Bone marrow (tissue), 2 donors: ENCODE measurements at regions not wholly inside any gene's neighbourhood (a gene's known extent, or its start where the extent isn't known, plus 50 kb on each side); places are given as distances from the start of the nearest gene placed in this dataset.

Experiments
- DNase-seq, 2 donors: peaks; one replicate each; lab custom pipeline; 2025; lab: John Stamatoyannopoulos, UW

- no peak for DNase-seq
These were observed 200.3 kb downstream of the TLE1 start for GRCh38 chr9:81489046-81489445.

GRCh38 chr9:81480828-81481604 lies 208.3 kb downstream of the TLE1 start:
- DNase-seq = no peak

GRCh38 chr9:81479573-81479972 lies 209.8 kb downstream of the TLE1 start:
- DNase-seq = no peak

- no peak for DNase-seq
These were observed 211.7 kb downstream of the TLE1 start for GRCh38 chr9:81477669-81478068.

- no peak for DNase-seq
These were observed 212.4 kb downstream of the TLE1 start for GRCh38 chr9:81476813-81477490.

GRCh38 chr9:81474792-81475191 lies 214.6 kb downstream of the TLE1 start:
- DNase-seq = no peak

- no peak for DNase-seq
These were observed 215.2 kb downstream of the TLE1 start for GRCh38 chr9:81474125-81474524.

GRCh38 chr9:81473708-81474107 lies 215.6 kb downstream of the TLE1 start:
- DNase-seq = no peak

- DNase-seq = no peak
These were observed 216.1 kb downstream of the TLE1 start for GRCh38 chr9:81473206-81473605.

- DNase-seq = no peak
These were observed 216.6 kb downstream of the TLE1 start for GRCh38 chr9:81472701-81473100.

GRCh38 chr9:81470864-81471263 lies 218.5 kb downstream of the TLE1 start:
- DNase-seq = no peak

- no peak for DNase-seq
These were observed 221.2 kb downstream of the TLE1 start for GRCh38 chr9:81468084-81468595.

GRCh38 chr9:81466981-81467380 lies 222.4 kb downstream of the TLE1 start:
- DNase-seq = no peak

- DNase-seq = no peak
These were observed 223.8 kb downstream of the TLE1 start for GRCh38 chr9:81465468-81466011.

- no peak for DNase-seq
These were observed 226.5 kb downstream of the TLE1 start for GRCh38 chr9:81462801-81463200.

GRCh38 chr9:81461196-81461595 lies 228.2 kb downstream of the TLE1 start:
- DNase-seq = no peak

- DNase-seq = no peak
These were observed 228.7 kb downstream of the TLE1 start for GRCh38 chr9:81460693-81461092.

GRCh38 chr9:81459591-81459990 lies 229.8 kb downstream of the TLE1 start:
- DNase-seq = no peak

- no peak for DNase-seq
These were observed 232.8 kb downstream of the TLE1 start for GRCh38 chr9:81456431-81457006.

- DNase-seq = no peak
These were observed 233.7 kb downstream of the TLE1 start for GRCh38 chr9:81455462-81456219.

GRCh38 chr9:81445331-81445921 lies 243.9 kb downstream of the TLE1 start:
- no peak for DNase-seq

GRCh38 chr9:81431641-81432040 lies 257.7 kb downstream of the TLE1 start:
- no peak for DNase-seq
